ENCODE measurements at regions not wholly inside any gene's neighbourhood (a gene's known extent, or its start where the extent isn't known, plus 50 kb on each side); places are given as distances from the start of the nearest gene placed in this dataset.

DNA sequence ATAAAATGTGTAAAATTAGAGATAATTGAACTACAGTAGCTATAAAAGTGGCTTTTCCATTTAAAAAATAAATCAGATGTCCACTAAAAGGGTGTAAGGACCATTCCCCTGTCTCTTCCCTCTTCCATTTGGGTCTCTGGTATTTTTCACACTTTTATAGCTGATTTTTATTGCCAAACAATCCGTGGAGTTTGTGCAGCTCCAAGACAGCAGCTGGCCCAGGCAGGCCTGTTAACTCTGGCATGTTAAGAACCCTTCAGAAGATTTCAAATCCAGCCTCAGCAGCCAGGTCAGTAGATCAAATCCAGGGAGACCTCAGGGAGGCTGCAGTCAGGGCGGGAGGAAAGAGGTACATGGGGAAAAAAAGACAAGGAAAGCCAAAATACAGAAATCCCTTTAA is 827.1 kb upstream of the FANCL start:
- TF ChIP-seq, protein P1, sequence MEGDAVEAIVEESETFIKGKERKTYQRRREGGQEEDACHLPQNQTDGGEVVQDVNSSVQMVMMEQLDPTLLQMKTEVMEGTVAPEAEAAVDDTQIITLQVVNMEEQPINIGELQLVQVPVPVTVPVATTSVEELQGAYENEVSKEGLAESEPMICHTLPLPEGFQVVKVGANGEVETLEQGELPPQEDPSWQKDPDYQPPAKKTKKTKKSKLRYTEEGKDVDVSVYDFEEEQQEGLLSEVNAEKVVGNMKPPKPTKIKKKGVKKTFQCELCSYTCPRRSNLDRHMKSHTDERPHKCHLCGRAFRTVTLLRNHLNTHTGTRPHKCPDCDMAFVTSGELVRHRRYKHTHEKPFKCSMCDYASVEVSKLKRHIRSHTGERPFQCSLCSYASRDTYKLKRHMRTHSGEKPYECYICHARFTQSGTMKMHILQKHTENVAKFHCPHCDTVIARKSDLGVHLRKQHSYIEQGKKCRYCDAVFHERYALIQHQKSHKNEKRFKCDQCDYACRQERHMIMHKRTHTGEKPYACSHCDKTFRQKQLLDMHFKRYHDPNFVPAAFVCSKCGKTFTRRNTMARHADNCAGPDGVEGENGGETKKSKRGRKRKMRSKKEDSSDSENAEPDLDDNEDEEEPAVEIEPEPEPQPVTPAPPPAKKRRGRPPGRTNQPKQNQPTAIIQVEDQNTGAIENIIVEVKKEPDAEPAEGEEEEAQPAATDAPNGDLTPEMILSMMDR (IDR thresholded peaks at IDR 0.05): no peak
- TF ChIP-seq POLR2AphosphoS5 (IDR thresholded peaks at IDR 0.05): no peak
- no peak for TF ChIP-seq EP300 (IDR thresholded peaks at IDR 0.05)
- no peak for TF ChIP-seq POLR2A (IDR thresholded peaks at IDR 0.05)
